NCI-H774 (cell line): ENCODE measurements at regions not wholly inside any gene's neighbourhood (a gene's known extent, or its start where the extent isn't known, plus 50 kb on each side); places are given as distances from the start of the nearest gene placed in this dataset.

Experiments
- DNase-seq: peaks from one replicate; lab custom pipeline; 2025; lab: John Stamatoyannopoulos, UW

DNA sequence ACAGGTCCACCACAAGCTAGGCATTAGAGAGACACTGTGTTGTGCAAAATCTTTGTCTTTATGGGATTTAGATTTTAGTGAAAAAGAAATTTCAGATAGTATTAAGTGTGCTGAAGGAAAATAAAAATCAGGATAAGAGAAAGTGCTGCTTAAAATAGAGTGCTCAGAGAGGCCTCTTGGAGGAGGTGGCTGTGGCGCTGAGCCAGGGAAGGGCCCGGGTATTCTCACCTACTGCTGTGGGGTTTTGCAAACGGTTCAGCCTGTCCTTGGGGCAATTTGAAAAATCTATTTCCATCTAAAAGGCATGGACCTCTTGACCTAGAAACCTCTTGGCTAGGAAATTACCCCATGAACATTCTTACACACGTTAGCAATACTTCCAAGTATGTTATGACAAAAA lies 267.7 kb downstream of the TJP1 start:
- DNase-seq, result no peak

GRCh38 chr15:29550834-29551465 lies 271.3 kb downstream of the TJP1 start:
- DNase-seq, result no peak

DNA sequence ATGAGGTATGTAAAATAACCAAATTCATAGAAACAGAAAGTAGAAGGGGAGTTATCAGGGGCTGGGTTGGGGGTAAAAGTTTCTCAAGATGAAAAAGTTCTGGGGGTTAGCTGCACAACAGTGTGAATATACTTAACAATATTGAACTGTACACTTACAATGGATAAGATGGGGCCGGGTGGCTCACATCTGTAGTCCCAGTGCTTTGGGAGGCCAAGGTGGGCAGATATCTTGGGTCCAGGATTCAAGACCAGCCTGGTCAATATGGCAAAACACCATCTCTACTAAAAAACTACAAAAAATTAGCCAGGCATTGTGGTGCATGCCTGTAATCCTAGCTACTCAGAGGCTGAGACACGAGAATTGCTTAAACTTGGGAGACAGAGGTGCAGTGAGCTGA lies 274.3 kb downstream of the TJP1 start:
- no peak for DNase-seq

DNA sequence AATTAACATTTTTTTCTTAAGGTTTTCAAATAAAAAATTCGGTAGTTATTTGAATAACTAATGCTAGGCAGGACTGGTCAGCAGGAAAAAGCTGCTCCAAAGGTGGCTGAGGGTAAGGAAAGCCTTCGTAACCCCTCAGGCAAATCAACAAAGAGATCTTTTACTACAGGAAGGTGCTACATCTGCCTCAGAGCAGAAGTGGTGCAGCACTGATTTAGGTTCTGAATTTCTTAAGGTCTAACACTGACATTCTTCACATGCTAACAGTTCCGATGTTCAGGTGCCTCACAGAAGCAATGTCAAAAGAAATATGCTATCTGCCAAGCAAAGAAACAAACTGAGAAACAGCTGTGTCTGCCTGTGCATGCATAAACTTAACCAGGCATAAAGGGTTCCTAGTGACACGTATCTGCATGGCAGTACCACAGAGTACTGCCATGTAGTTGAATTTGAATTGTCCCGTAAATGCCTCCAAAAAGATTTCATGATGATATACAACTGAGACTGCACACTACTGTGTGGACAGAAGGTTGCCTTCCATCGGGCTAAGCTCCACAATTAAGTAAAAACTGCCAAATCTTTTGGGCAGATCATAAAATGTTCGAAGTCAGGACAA lies 275.0 kb upstream of the NSMCE3 start:
- DNase-seq, result no peak

DNA sequence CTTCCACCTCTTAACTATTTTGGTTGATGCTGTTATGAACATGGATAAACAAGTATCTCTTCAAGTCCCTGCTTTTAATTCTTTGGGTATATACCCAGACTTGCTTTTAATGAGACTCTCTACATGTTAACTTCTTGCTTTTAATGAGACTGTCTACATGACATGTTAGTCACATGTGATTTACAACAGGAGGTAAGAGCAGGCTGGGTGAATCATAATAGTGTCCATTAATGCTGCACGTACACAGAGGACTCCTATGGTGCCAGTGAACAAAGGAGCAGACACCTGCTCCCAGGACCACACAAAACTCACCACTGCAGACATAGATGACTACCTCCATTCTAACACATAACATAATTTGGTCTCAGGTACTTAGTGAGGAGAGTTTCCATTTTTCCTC lies 273.4 kb upstream of the NSMCE3 start:
- peak; percentile 18 for DNase-seq

GRCh38 chr15:29541309-29541708 lies 271.7 kb upstream of the NSMCE3 start:
- DNase-seq, result no peak

DNA sequence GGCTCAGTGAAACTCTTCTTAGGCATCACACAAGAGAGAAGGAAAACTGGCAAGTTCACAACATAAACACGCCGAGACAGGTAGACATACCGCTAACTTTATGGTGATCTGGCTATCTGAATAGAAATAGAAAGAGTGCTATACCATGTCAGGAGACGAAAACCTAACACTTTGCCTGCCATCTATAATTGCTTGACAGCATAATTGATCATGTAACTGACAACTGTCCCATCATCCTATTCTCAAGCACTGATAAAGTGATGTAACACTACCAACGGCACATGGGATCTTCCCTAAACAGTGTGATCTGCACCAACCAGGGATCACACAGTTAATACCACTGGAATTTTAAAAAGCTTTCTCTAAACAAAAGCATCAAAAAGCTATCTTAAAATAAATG lies 270.9 kb upstream of the NSMCE3 start:
- DNase-seq, result no peak

GRCh38 chr15:29539736-29540135 lies 270.1 kb upstream of the NSMCE3 start:
- no peak for DNase-seq

GRCh38 chr15:29538044-29538443 lies 268.4 kb upstream of the NSMCE3 start:
- no peak for DNase-seq

- no peak for DNase-seq
Measured at GRCh38 chr15:29535952-29536351, 266.3 kb upstream of the NSMCE3 start.

DNA sequence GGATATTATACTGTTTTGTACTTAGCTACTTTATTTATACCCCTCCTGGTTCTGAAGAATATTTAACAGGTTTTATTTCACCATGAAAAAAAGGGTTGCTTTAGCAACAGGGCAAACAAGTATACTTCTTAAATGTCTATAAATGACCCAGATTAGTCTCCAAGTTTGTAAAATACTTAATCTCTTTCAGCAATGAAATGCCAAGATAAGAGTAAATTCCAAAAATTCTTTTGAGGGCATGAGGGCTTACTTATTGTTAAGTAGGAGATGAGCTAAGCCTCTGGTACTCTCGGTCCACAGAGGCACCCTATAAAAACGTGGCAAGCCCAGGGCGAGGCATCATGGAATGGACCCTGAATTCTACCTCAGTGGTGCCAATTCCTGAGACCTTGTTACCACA lies 264.8 kb upstream of the NSMCE3 start:
- DNase-seq, result no peak

GRCh38 chr15:29533647-29534046 lies 264.0 kb upstream of the NSMCE3 start:
- DNase-seq, result no peak

DNA sequence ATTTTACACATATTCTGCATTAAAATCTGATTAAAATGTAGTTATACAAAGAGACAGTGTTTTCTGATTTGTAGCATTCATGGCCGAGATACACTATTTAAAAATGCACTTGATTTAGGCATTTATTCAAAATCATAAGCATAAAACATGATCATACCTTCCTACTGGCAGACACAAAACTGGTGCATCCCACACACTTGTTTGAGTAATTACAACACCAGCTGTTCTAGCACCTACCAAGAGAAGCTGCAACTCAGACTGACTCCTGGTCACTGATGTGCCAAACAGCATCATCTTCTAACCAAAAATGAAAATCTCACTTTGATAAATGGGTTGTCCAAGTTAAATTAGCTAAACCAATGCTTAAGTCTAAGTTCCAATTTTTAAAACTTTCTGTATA lies 262.7 kb upstream of the NSMCE3 start:
- DNase-seq, result no peak

- no peak for DNase-seq
Measured at GRCh38 chr15:29530966-29531365, 261.3 kb upstream of the NSMCE3 start.

GRCh38 chr15:29529043-29529442 lies 259.4 kb upstream of the NSMCE3 start:
- no peak for DNase-seq

DNA sequence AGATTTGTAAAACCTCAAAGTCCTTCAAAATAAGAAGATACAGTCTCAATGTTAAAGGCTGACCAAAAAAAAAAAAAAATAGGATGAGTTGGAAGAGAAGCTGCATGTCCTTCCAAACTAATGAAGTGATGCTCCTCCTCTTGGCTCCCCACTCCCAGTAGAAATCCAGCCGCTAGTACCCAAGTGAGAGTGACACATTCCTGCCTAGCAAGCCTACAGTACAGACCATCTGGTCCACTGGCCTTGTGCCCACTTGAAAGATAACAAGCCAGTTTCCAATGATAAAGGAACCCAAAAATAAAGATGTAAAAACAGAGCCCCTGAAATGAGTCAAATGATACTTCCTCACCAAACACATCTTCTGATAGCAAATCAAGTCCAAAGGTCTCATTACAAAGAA lies 258.7 kb upstream of the NSMCE3 start:
- DNase-seq, result no peak

GRCh38 chr15:29526802-29527201 lies 257.2 kb upstream of the NSMCE3 start:
- DNase-seq, result no peak

DNA sequence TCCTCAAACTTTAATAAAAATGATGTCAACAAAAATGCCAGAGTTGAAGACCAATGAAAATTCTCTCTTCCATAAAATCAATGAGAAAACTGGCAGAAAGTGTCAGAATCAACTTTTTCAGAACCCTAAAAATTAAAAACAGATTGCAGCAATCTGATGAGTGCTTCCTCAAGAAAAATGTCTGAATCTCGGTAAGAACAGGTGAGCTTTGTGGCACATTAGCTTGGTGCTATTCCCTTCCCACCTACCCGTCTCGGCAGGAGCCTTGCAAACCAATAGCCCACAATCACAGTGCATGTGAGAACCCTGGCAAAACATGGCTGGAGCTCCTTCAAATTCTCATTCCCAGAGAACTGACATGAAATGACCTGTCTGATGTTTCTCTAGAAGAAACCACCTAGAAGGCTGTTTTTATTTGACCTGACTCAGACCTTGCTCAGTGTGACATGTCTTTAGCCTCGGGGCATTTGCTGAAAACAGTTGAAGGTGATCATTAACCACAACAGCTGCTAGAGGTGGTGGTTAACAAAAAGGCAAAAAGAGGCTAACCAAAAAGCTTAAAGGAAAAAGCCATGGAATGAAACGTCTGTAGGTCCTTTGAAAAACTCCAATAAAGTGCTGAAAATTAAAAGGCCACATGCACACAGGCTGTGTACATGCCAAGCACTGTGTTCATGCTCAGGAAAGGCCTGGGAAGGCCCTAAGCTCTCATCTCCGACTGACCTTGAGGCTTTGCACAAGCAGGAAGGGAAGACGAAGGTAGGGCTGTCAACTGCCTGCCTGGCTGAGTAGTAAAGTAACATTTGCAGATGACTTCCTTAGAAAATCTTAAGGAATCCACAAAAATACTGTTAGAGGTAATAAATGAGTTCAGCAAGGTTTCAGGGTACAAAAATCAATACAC lies 253.0 kb upstream of the NSMCE3 start:
- DNase-seq, result no peak

DNA sequence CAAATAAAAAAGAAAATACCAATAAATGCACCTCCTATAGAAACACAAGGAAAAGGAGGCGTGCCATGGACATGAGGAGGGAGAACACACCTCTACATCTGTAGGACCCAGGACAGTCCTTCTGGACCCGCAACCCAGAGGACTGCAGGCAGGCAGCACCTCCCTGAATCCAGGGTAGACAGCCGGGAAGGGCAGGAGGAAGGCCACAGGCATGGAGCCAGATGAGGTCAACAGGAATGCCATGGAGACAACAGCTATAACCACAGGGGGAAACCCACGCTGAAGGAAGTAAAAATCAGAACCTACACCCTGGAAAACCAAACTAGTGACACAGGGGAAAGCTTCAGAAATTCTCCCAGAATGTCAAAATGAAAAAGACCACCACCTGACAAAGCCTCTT lies 248.8 kb upstream of the NSMCE3 start:
- DNase-seq, result no peak

DNA sequence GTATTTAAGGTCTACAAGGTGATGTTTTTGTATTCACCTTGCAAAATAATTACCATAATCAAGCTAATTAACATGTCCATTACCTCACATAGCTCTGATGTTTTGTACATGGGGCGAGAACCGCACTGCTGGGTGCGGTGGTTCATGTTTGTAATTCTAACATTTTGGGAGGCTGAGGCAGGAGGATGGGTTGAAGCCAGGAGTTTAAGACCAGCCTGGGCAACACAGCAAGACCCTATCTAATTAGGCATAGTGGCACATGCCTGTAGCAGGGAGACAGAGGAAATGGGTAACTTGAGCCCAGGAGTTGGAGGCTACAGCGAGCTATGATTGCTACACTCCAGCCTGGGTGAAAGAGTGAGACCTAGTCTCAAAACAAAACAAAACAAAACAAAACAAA lies 248.2 kb upstream of the NSMCE3 start:
- no peak for DNase-seq

DNA sequence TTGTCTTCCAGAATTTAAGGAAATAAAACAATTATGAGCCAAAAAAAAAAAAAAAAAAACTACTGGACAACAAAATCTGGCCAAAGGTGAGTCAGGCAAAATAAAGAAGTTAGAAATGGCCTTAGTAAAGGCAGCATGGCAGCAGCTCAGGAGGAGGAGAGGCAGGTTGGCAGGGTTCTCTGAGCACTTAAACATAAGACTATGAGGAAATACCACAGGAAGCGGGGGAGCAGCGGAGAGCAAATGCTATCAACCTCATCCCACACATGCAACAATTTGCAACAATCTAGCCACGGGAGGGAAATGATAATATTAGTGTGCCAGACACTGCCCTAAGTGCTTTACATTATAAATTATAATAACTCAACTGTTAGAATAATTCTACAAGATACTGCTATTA lies 247.3 kb upstream of the NSMCE3 start:
- DNase-seq, result no peak

DNA sequence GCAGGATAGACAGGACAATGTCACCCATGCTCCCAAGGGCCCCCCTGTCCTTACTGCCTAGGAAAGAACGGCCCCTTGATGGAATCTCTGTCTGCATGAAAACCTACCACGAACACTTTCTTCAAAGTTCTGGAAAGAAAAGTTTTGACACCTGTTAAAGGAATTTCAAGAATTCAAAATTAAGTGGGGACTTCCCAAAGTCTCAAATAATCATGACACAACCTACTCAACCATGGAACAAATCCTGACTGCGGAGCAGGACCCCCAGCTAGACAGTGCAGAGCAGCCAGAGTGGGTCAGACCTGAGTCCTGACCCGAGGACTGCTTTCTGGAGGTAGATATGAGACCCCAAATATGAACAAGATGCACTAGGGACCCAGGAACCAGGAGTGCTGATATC lies 245.3 kb upstream of the NSMCE3 start:
- DNase-seq, result no peak

DNA sequence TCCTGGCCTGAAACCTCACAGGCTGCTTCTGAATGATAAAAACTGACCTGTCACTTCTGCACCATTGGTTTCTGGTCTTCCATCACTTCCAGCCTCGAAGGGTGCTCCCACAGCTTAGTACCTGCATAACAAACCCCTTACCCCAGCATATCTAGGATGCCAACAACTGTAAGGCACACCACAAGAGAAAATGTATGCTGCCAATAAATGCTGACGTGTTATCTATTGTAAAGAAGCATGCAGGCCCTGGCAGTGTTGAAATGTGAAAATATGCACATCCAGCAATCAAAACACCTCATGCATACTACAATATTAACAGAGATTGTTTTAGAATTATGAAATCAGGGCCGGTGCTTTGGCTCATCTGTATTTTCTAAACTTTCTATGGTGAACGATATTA lies 242.0 kb upstream of the NSMCE3 start:
- DNase-seq, result no peak
